Sciatic nerve (tissue), 2 donors: ENCODE measurements at regions not wholly inside any gene's neighbourhood (a gene's known extent, or its start where the extent isn't known, plus 50 kb on each side); places are given as distances from the start of the nearest gene placed in this dataset.
A peak's percentile ranks its signal among the peaks of the same experiment; 100 is the strongest.

Source experiments
- ATAC-seq: fragments of 200-7000 bp; cut with Tn5 transposase; one replicate; pipeline ENCODE4 v1.9.1; 2020; ENCODE audit warnings: mild to moderate bottlenecking, moderate library complexity
- DNase-seq: peaks from one replicate; pipeline ENCODE4 v3.0.0-alpha.2; 2020; ENCODE audit warnings: low spot score
- intact Hi-C: fragments of 100-400 bp; cut with DNase I; formaldehyde crosslinking; loops from one replicate; pipeline ENCODE4 v1.14.2; 2022
- donor health status: DM: no; HTN: no; CAD: no.
- donor health status: DM: no; HTN: no; CAD: no.

- intact Hi-C loops: no loop called here
- DNase-seq (no peak), ATAC-seq (no peak)
Observed at GRCh38 chrX:13266641-13267345, 53.1 kb downstream of the ATXN3L start.

- intact Hi-C loops: no loop called here
- no peak for DNase-seq
- no peak for ATAC-seq
Observed at GRCh38 chrX:13265549-13266132, 54.2 kb downstream of the ATXN3L start.

GRCh38 chrX:13265111-13265510 lies 54.7 kb downstream of the ATXN3L start:
- DNase-seq (no peak), ATAC-seq (no peak)
- intact Hi-C loops: no loop called here

GRCh38 chrX:13263560-13264251 lies 56.1 kb downstream of the ATXN3L start:
- intact Hi-C loops: no loop called here
- no peak for DNase-seq
- no peak for ATAC-seq

- no peak for ATAC-seq
- DNase-seq: no peak
- intact Hi-C loops: no loop called here
Observed at GRCh38 chrX:13261348-13261747, 58.5 kb downstream of the ATXN3L start.

GRCh38 chrX:13260598-13260997 lies 59.3 kb downstream of the ATXN3L start:
- no peak for ATAC-seq
- intact Hi-C loops: no loop called here
- DNase-seq: no peak

GRCh38 chrX:13258725-13259124 lies 61.1 kb downstream of the ATXN3L start:
- intact Hi-C loops: no loop called here
- no peak for ATAC-seq
- no peak for DNase-seq

GRCh38 chrX:13258052-13258444 lies 61.8 kb downstream of the ATXN3L start:
- intact Hi-C loops: no loop called here
- no peak for ATAC-seq
- no peak for DNase-seq

GRCh38 chrX:13257223-13258051 lies 62.4 kb downstream of the ATXN3L start:
- no peak for ATAC-seq

GRCh38 chrX:13256603-13257002 lies 63.2 kb downstream of the ATXN3L start:
- intact Hi-C loops: no loop called here
- DNase-seq (no peak), ATAC-seq (peak; percentile 57)

More at GRCh38 chrX:13257223-13258051, 62.4 kb downstream of the ATXN3L start:
- intact Hi-C loops: no loop called here
- no peak for DNase-seq

GRCh38 chrX:13254870-13255269 lies 65.0 kb downstream of the ATXN3L start:
- ATAC-seq: no peak
- intact Hi-C loops: no loop called here
- DNase-seq: no peak

- no peak for DNase-seq
Observed at GRCh38 chrX:13254076-13254785, 65.6 kb downstream of the ATXN3L start.

GRCh38 chrX:13253223-13253622 lies 66.6 kb downstream of the ATXN3L start:
- DNase-seq (no peak), ATAC-seq (no peak)
- intact Hi-C loops: no loop called here

More at GRCh38 chrX:13254076-13254785, 65.6 kb downstream of the ATXN3L start:
- ATAC-seq: no peak
- intact Hi-C loops: no loop called here

GRCh38 chrX:13252726-13253125 lies 67.1 kb downstream of the ATXN3L start:
- DNase-seq (no peak), ATAC-seq (no peak)
- intact Hi-C loops: no loop called here

- DNase-seq (no peak), ATAC-seq (peak; percentile 90)
- intact Hi-C loops: no loop called here
Observed at GRCh38 chrX:13250826-13251580, 68.8 kb downstream of the ATXN3L start.

- intact Hi-C loops: no loop called here
- no peak for ATAC-seq
- DNase-seq: no peak
Observed at GRCh38 chrX:13248867-13249486, 70.9 kb downstream of the ATXN3L start.

GRCh38 chrX:13239272-13239671 lies 80.6 kb downstream of the ATXN3L start:
- intact Hi-C loops: no loop called here
- ATAC-seq (no peak), DNase-seq (no peak)

GRCh38 chrX:13235930-13236329 lies 83.9 kb downstream of the ATXN3L start:
- intact Hi-C loops: no loop called here
- no peak for ATAC-seq
- no peak for DNase-seq
